Hepatocyte (in vitro differentiated cells): ENCODE measurements at regions not wholly inside any gene's neighbourhood (a gene's known extent, or its start where the extent isn't known, plus 50 kb on each side); places are given as distances from the start of the nearest gene placed in this dataset.

Source experiments
- DNase-seq: peaks from one replicate; pipeline ENCODE4 v3.0.0-alpha.2; 2016; ENCODE audit warnings: low spot score
- H2AFZ ChIP-seq: fragments of 200-600 bp; sonication (generic); 2 replicates; pipeline ENCODE4 v1.6.0; 2016; ENCODE audit warnings: antibody characterized with exemption, mild to moderate bottlenecking
- H3K27ac ChIP-seq: fragments of 200-600 bp; sonication (generic); 2 replicates; pipeline ENCODE4 v1.5.1; 2016; ENCODE audit warnings: mild to moderate bottlenecking
- H3K27me3 ChIP-seq: fragments of 200-600 bp; sonication (generic); 2 replicates; pipeline ENCODE4 v1.6.1; 2016
- H3K36me3 ChIP-seq: fragments of 200-600 bp; sonication (generic); replicated peaks from 2 replicates; pipeline ENCODE4 v1.5.1; 2016; ENCODE audit warnings: low read depth; ENCODE audit not compliant: insufficient read depth
- H3K4me1 ChIP-seq: fragments of 200-600 bp; sonication (generic); 2 replicates; pipeline ENCODE4 v1.5.1; 2016; ENCODE audit warnings: mild to moderate bottlenecking, moderate library complexity; ENCODE audit not compliant: insufficient read depth
- H3K4me2 ChIP-seq: fragments of 200-600 bp; sonication (generic); 2 replicates; pipeline ENCODE4 v1.6.0; 2016
- H3K4me3 ChIP-seq: fragments of 200-600 bp; sonication (generic); 2 replicates; pipeline ENCODE4 v1.5.1; 2016; ENCODE audit warnings: mild to moderate bottlenecking
- H3K79me2 ChIP-seq: fragments of 200-600 bp; sonication (generic); 2 replicates; pipeline ENCODE4 v1.6.0; 2017; ENCODE audit warnings: mild to moderate bottlenecking
- H3K9me2 ChIP-seq: fragments of 200-600 bp; sonication (generic); replicated peaks from 2 replicates; pipeline ENCODE4 v1.6.0; 2017; ENCODE audit warnings: mild to moderate bottlenecking; ENCODE audit not compliant: insufficient read depth
- H3K9me3 ChIP-seq: fragments of 200-600 bp; sonication (generic); 2 replicates; pipeline ENCODE4 v1.5.1; 2016; ENCODE audit warnings: low read depth, mild to moderate bottlenecking
- H4K20me1 ChIP-seq: fragments of 200-600 bp; sonication (generic); 2 replicates; pipeline ENCODE4 v1.6.0; 2016; ENCODE audit warnings: mild to moderate bottlenecking; ENCODE audit not compliant: insufficient read depth, poor library complexity, severe bottlenecking
- CTCF ChIP-seq: fragments of 200-600 bp; sonication (generic); IDR thresholded peaks from 2 replicates; pipeline ENCODE4 v1.5.1; 2016; ENCODE audit warnings: antibody characterized with exemption, mild to moderate bottlenecking; ENCODE audit not compliant: poor library complexity
- EZH2 ChIP-seq: fragments of 200-600 bp; sonication (generic); IDR thresholded peaks from 2 replicates; pipeline ENCODE4 v1.6.1; 2016; ENCODE audit warnings: antibody characterized with exemption, mild to moderate bottlenecking, borderline replicate concordance
- EZH2phosphoT487 ChIP-seq: fragments of 200-600 bp; sonication (generic); IDR thresholded peaks from one replicate; pipeline ENCODE4 v1.6.1; 2018; ENCODE audit warnings: antibody characterized with exemption, mild to moderate bottlenecking, low read depth, moderate library complexity; ENCODE audit not compliant: unreplicated experiment, severe bottlenecking
- WGBS: methylation state at CpG from one replicate; pipeline ENCODE4 v1.1.6; 2016; ENCODE audit warnings: low lambda C conversion rate; ENCODE audit errors: missing lambda C conversion rate; 5-methylcytosine and 5-hydroxymethylcytosine counted together

GRCh38 chr9:129291041-129291501, 113.0 kb upstream of the IER5L start:
- no peak overlapping the region for H3K27ac ChIP-seq
- no peak overlapping the region for H2AFZ ChIP-seq
- no peaks in the 10 kb centered on the region for H3K4me1 ChIP-seq
- TF ChIP-seq CTCF (no peak), EZH2 (no peak), EZH2phosphoT487 (no peak)
- 85% methylated on average over 11 of the region's 11 CpGs for WGBS
- H3K9me2 ChIP-seq, result no peaks in the 10 kb centered on the region
- no peak overlapping the region for H3K4me2 ChIP-seq
- H3K4me3 ChIP-seq, result no peak overlapping the region
- H3K79me2 ChIP-seq, result no peaks in the 10 kb centered on the region
- no peak for DNase-seq
- no peaks in the 10 kb centered on the region for H3K27me3 ChIP-seq
- no peaks in the 10 kb centered on the region for H4K20me1 ChIP-seq
- no peaks in the 10 kb centered on the region for H3K9me3 ChIP-seq
- H3K36me3 ChIP-seq, result no peaks in the 10 kb centered on the region

GRCh38 chr9:129290606-129291005, 112.5 kb upstream of the IER5L start:
- H3K4me3 ChIP-seq, result no peak overlapping the region
- no peak overlapping the region for H3K27ac ChIP-seq
- H3K79me2 ChIP-seq, result no peaks in the 10 kb centered on the region
- no peak for DNase-seq
- no peaks in the 10 kb centered on the region for H3K9me3 ChIP-seq
- no peaks in the 10 kb centered on the region for H3K36me3 ChIP-seq
- TF ChIP-seq CTCF (no peak), EZH2phosphoT487 (no peak), EZH2 (no peak)
- no peaks in the 10 kb centered on the region for H3K9me2 ChIP-seq
- whole genome bisulfite sequencing, result 80% methylated on average over 12 of the region's 16 CpGs
- no peak overlapping the region for H2AFZ ChIP-seq
- H3K4me2 ChIP-seq, result no peak overlapping the region
- H3K27me3 ChIP-seq, result no peaks in the 10 kb centered on the region
- no peaks in the 10 kb centered on the region for H3K4me1 ChIP-seq
- H4K20me1 ChIP-seq, result no peaks in the 10 kb centered on the region

GRCh38 chr9:129289883-129290282, 111.8 kb upstream of the IER5L start:
- Histone ChIP-seq H3K27ac (no peak overlapping the region), H3K4me1 (no peaks in the 10 kb centered on the region), H3K27me3 (no peaks in the 10 kb centered on the region), H2AFZ (no peak overlapping the region), H3K4me3 (no peak overlapping the region), H3K4me2 (no peak overlapping the region), H3K9me2 (no peaks in the 10 kb centered on the region), H4K20me1 (no peaks in the 10 kb centered on the region), H3K9me3 (no peaks in the 10 kb centered on the region), H3K79me2 (no peaks in the 10 kb centered on the region), H3K36me3 (no peaks in the 10 kb centered on the region)
- WGBS, result 78% methylated on average over 3 of the region's 3 CpGs
- TF ChIP-seq EZH2phosphoT487 (no peak), CTCF (no peak), EZH2 (no peak)
- no peak for DNase-seq

- Histone ChIP-seq H2AFZ (no peak overlapping the region), H4K20me1 (no peaks in the 10 kb centered on the region), H3K4me2 (no peak overlapping the region), H3K79me2 (no peaks in the 10 kb centered on the region), H3K9me2 (no peaks in the 10 kb centered on the region), H3K9me3 (no peaks in the 10 kb centered on the region), H3K4me3 (no peak overlapping the region), H3K27me3 (no peaks in the 10 kb centered on the region), H3K36me3 (no peaks in the 10 kb centered on the region), H3K27ac (no peak overlapping the region), H3K4me1 (no peaks in the 10 kb centered on the region)
- TF ChIP-seq EZH2, result no peak
- TF ChIP-seq CTCF, result no peak
- TF ChIP-seq EZH2phosphoT487, result no peak
- DNase-seq, result no peak
- WGBS, result 70% methylated on average over 13 of the region's 13 CpGs
These were observed 111.2 kb upstream of the IER5L start for GRCh38 chr9:129289131-129289731.
